Hematopoietic multipotent progenitor cell (in vitro differentiated cells): ENCODE measurements at regions not wholly inside any gene's neighbourhood (a gene's known extent, or its start where the extent isn't known, plus 50 kb on each side); places are given as distances from the start of the nearest gene placed in this dataset.

Experiments
- DNase-seq, 3 donors: peaks; one replicate each; pipeline ENCODE4 v3.0.0-alpha.2; 2011 to 2015; ENCODE audit warnings: low read depth in 2 of 3, low spot score in 2 of 3

GRCh38 chr2:104574367-104574766, 279.5 kb upstream of the POU3F3 start:
- peak in 1 of 3 donors; percentile 4 for DNase-seq

DNA sequence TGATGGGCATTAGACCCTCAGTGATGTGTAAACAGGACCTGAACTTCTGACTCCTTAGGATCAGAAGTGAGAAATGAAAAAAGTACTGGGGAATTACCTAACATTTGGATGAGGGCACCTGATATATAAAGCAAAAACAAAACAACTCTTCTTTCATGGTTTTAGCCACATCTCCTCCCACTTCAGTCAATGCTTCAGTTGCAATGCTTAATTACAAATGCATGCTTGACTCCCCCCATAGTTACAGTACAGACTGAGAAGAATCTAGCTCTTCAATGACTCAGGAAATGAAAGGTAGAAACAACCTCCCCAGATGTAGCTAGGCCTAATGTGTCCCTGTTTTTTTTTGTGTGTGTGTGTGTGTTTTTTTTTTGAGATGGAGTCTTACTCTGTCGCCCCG, 276.8 kb upstream of the POU3F3 start:
- DNase-seq, result no peak

DNA sequence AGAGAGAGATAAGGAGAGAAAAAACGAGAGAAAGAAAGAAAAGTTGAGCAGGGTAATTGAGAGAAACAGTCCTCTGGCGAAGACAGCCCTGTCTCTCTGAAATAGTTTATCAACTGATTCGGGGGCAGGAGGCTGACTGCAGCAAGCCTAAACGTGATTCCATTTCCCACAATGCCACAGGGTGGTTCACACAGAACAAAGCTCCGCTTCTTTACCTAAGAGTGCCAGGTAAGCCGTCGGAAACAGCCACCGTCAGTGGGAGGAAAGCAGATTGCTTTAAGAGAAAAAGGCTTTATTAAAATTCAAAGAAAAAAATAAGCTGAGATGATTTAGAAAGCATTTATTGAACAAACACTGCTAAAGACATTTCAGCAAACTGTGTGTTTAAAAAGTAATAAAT, 271.4 kb upstream of the POU3F3 start:
- DNase-seq, result no peak

- no peak for DNase-seq
Measured at GRCh38 chr2:104583811-104584210, 270.1 kb upstream of the POU3F3 start.

DNA sequence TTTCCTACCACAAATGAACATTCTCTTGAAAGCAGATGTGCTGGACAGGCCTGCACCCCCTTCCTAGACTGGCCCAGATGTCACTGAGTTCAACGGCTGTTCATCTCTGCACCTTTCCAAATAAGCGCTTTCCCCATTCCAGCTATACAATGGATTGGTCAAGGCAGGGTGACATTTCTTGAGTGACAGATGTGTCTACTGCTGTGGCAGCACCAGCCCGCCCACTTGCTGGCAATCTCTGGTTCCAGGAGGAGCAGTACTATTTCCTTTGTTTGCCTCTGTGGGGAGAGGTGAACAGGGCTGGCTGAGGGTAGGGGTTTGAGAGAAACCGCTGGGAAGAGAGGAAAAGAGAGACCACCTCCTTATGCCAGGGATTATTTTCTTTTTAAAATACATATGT, 269.5 kb upstream of the POU3F3 start:
- no peak for DNase-seq

- no peak for DNase-seq
Measured at GRCh38 chr2:104595576-104595975, 258.3 kb upstream of the POU3F3 start.

DNA sequence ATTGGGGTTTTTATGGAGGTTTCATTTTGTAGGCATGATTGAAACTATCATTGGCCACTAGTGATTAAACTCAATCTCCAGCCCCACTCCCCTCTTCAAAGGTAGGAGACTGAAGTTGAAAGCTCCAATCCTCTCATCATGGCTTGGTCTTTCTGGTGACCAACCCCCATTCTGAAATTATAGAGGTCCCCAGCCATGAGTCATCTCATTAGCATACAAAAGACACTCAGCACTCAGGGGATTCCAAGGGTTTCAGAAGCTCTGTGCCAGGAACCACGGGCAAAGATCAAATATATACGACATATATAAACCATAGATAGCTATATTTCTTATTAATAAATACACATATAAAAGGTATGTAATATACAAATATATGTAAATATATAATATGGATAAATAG, 256.0 kb upstream of the POU3F3 start:
- DNase-seq, result no peak

- no peak for DNase-seq
Measured at GRCh38 chr2:104598636-104599035, 255.3 kb upstream of the POU3F3 start.

- DNase-seq, result no peak
Measured at GRCh38 chr2:104599787-104600510, 254.0 kb upstream of the POU3F3 start.

- DNase-seq, result no peak
Measured at GRCh38 chr2:104606056-104606455, 247.9 kb upstream of the POU3F3 start.

GRCh38 chr2:104616856-104617255, 237.1 kb upstream of the POU3F3 start:
- no peak for DNase-seq

DNA sequence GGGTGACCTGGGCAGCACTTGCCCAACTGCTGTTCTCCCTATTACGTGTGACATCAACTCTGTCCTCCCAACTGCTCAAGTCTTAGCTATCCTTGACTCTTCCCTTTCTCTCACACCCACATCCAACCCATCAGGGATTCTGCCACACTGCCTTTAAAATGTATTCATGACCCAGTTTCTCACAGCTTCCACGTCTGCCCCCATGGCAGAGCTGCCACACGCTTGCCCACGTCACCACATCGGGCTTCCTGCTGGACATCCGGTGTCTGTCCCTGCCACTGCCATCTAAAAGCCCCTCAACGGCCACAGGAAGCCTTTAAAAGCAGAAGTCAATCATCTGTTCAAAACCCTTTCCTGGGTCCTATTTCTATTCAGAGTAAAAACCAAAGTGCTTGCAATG, 233.1 kb upstream of the POU3F3 start:
- DNase-seq, result no peak

- DNase-seq, result no peak
Measured at GRCh38 chr2:104635608-104636007, 218.3 kb upstream of the POU3F3 start.

GRCh38 chr2:104638190-104638858, 215.6 kb upstream of the POU3F3 start:
- no peak for DNase-seq

DNA sequence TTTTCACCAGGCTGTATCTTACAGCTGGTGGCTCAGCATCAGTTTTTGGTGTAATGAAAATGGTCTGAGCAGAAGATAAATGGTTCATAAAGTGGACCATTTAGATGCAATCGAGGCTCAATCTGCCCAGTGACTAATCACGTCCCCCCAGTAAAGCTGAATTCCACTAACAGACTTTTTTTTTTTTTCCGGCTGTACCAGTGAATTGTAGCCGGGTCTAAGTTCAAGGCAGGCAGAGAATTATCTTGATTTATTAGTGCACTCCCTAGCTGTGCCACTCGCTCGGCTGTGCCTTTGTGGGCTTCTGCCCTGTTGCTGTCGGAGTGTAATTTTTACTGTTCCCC, 215.1 kb upstream of the POU3F3 start:
- DNase-seq, result no peak

DNA sequence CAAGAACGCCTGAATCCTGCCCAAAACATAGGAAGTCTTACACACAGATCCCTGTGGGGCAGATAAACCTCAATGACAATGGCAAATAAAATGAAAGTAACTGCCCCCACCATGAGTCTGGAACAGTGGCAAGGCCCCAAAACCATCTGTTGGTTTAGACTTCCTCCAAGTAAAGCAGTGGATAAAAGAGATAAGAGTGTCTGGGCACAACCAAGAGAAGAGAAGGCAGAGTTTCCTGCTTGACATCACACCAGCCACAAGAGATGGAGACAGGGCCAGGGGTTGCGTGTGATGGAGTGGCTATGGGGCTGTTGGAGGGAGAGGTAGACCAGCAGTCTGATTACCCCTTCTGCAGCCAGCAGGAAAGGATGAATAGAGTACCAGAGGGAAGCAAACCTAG, 212.1 kb upstream of the POU3F3 start:
- DNase-seq, result peak in 2 of 3 donors; percentile 87 to 96

DNA sequence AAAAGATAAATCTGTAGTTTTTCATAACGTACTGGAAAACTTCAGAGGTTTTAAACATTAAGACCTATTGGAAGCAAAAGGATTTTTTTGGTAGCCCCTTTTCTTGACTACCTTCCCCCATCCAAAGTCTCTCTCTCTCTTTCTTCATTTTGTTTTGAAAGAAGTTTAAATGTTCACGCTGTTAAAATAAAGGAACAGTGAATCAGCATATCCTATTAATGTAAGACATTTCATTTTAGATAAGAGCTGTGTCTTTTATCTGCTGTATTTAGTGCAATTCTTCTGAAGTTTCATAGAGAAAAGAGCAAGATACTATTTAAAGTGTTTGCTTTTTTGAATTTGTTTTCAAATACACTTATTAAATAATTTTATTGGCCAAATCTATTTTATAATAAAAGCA, 205.5 kb upstream of the POU3F3 start:
- DNase-seq, result no peak

GRCh38 chr2:104649866-104650265, 204.0 kb upstream of the POU3F3 start:
- DNase-seq, result no peak

DNA sequence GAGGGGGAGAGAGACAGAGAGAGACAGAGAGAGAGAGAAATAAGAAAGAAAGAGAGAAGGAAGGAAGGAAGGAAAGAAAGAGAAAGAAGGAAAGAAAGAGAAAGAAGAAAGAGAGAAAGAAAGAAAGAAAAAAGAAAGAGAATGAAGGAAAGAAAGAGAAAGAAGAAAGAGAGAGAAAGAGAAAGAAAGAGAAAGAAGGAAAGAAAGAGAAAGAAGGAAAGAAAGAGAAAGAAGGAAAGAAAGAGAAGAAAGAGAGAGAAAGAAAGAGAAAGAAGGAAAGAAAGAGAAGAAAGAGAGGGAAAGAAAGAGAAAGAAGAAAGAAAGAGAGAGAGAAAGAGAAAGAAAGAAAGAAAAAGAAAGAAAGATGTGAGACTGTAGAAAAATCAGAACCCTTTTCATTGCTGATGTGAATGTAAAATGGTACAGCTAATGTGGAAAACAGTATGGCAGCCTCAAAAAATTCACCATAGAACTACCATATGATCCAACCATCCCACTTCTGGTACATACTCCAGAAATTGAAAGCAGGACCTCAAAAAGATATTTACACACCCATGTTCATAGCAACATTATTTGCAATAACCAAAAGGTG, 203.4 kb upstream of the POU3F3 start:
- no peak for DNase-seq

- no peak for DNase-seq
Measured at GRCh38 chr2:104654811-104655210, 199.1 kb upstream of the POU3F3 start.

- peak in 1 of 3 donors; percentile 28 for DNase-seq
Measured at GRCh38 chr2:104656571-104657163, 197.2 kb upstream of the POU3F3 start.
